ENCODE measurements at regions not wholly inside any gene's neighbourhood (a gene's known extent, or its start where the extent isn't known, plus 50 kb on each side); places are given as distances from the start of the nearest gene placed in this dataset.

- DNase-seq (ENCODE audit: low read depth, low spot score) (no peak), FAIRE-seq (no peak)
- Histone ChIP-seq H3K36me3 (ENCODE audit: control insufficient read depth in 2 of 2, extremely low read depth in 1 of 2, insufficient read depth in 2 of 2, low read length in 2 of 2) (no peaks in the 10 kb centered on the region), H3K27ac (ENCODE audit: insufficient read depth, low read depth, low read length) (no peak overlapping the region), H3K9me3 (replicated peaks; ENCODE audit: control insufficient read depth, insufficient read depth, low read length) (no peaks in the 10 kb centered on the region), H3K4me1 (ENCODE audit: control insufficient read depth, extremely low read depth, insufficient read depth, low read length) (no peaks in the 10 kb centered on the region), H2AFZ (ENCODE audit: low read depth, low read length) (no peak overlapping the region), H3K4me3 (replicated peaks in 1 of 3; ENCODE audit: insufficient read depth in 1 of 3, low read depth in 1 of 3, low read length in 3 of 3) (no peak overlapping the region), H3K79me2 (ENCODE audit: control insufficient read depth, insufficient read depth, low read length) (no peaks in the 10 kb centered on the region), H3K4me2 (ENCODE audit: insufficient read depth, low read length) (no peak overlapping the region), H3K27me3 (ENCODE audit: control insufficient read depth in 2 of 2, insufficient read depth in 2 of 2, low read length in 2 of 2) (peaks cover 0 to 9% of the 10 kb centered on the region in 2 experiments), H4K20me1 (replicated peaks; ENCODE audit: control insufficient read depth, extremely low read depth, insufficient read depth, low read length) (no peaks in the 10 kb centered on the region), H3K9me1 (replicated peaks; ENCODE audit: control insufficient read depth, extremely low read depth, insufficient read depth, low read length) (no peaks in the 10 kb centered on the region), H3K9ac (replicated peaks; ENCODE audit: extremely low read depth, insufficient read depth, low read length) (no peak overlapping the region)
- ChIA-PET CTCF (interaction anchor here (1.2 to 2.5 kb wide), 4 partner anchors 8 to 147 kb away, joined by 3 to 13 read pairs (median 6); no protein-coding TSS in a partner anchor), POLR2A (no interaction called here)
- TF ChIP-seq, protein P1, sequence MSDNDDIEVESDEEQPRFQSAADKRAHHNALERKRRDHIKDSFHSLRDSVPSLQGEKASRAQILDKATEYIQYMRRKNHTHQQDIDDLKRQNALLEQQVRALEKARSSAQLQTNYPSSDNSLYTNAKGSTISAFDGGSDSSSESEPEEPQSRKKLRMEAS (IDR thresholded peaks at IDR 0.05; ENCODE audit: insufficient read depth, insufficient read length) = no peak
- TF ChIP-seq, protein P2, sequence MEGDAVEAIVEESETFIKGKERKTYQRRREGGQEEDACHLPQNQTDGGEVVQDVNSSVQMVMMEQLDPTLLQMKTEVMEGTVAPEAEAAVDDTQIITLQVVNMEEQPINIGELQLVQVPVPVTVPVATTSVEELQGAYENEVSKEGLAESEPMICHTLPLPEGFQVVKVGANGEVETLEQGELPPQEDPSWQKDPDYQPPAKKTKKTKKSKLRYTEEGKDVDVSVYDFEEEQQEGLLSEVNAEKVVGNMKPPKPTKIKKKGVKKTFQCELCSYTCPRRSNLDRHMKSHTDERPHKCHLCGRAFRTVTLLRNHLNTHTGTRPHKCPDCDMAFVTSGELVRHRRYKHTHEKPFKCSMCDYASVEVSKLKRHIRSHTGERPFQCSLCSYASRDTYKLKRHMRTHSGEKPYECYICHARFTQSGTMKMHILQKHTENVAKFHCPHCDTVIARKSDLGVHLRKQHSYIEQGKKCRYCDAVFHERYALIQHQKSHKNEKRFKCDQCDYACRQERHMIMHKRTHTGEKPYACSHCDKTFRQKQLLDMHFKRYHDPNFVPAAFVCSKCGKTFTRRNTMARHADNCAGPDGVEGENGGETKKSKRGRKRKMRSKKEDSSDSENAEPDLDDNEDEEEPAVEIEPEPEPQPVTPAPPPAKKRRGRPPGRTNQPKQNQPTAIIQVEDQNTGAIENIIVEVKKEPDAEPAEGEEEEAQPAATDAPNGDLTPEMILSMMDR (IDR thresholded peaks at IDR 0.05; ENCODE audit: extremely low read depth in 1 of 2, insufficient read depth in 1 of 2, low read depth in 1 of 2, low read length in 2 of 2) = no peak
- TF ChIP-seq JUN (IDR thresholded peaks at IDR 0.05; ENCODE audit: borderline replicate concordance, insufficient read depth, insufficient read length, low read depth) = no peak
- dilution Hi-C loops (cut with MboI; ENCODE audit: extremely low pct_ligation_motif_present, low sequenced_read_pairs) (no loop called here), intact Hi-C loops (cut with micrococcal nuclease) (no loop called here)
- BruUV-seq (replicated peaks) = no TSS peak
These were observed 187.9 kb upstream of the UMPS start for GRCh38 chr3:124542214-124542869.

DNA sequence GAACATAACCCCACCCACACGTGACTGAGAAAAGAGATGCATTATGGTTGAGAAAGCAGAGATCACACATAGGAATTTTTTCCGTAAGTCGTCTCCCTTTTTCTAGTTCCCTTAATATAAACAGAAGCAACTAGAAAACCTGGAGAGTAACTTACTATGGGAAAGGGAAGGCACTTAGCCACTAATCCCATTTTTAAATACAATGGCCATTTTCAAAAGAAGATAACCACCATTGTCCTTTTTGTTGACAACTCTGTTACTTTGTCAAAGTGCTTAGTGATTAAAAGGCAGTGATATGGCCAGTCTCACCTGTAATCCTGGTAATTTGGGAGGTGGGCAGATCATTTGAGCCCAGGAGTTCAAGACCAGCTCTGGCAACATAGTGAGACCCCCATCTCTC, 184.4 kb upstream of the UMPS start:
- no peaks in the 10 kb centered on the region for H3K9me1 ChIP-seq (replicated peaks; ENCODE audit: control insufficient read depth, extremely low read depth, insufficient read depth, low read length)
- dilution Hi-C loops (cut with MboI; ENCODE audit: extremely low pct_ligation_motif_present, low sequenced_read_pairs) (no loop called here), intact Hi-C loops (cut with micrococcal nuclease) (no loop called here)
- no peaks in the 10 kb centered on the region for H3K36me3 ChIP-seq (ENCODE audit: control insufficient read depth in 2 of 2, extremely low read depth in 1 of 2, insufficient read depth in 2 of 2, low read length in 2 of 2)
- no peak overlapping the region for H3K27ac ChIP-seq (ENCODE audit: insufficient read depth, low read depth, low read length)
- no peak overlapping the region for H3K4me2 ChIP-seq (ENCODE audit: insufficient read depth, low read length)
- no peak overlapping the region for H2AFZ ChIP-seq (ENCODE audit: low read depth, low read length)
- no TSS peak for BruUV-seq (replicated peaks)
- H4K20me1 ChIP-seq (replicated peaks; ENCODE audit: control insufficient read depth, extremely low read depth, insufficient read depth, low read length) = no peaks in the 10 kb centered on the region
- CTCF ChIA-PET = interaction anchor here (3.7 kb wide), 1 partner anchor 14 kb away, joined by 23 read pairs; no protein-coding TSS in a partner anchor
- peaks cover 0 to 5% of the 10 kb centered on the region in 2 experiments for H3K27me3 ChIP-seq (ENCODE audit: control insufficient read depth in 2 of 2, insufficient read depth in 2 of 2, low read length in 2 of 2)
- no peaks in the 10 kb centered on the region for H3K9me3 ChIP-seq (replicated peaks; ENCODE audit: control insufficient read depth, insufficient read depth, low read length)
- no peak overlapping the region for H3K9ac ChIP-seq (replicated peaks; ENCODE audit: extremely low read depth, insufficient read depth, low read length)
- H3K4me1 ChIP-seq (ENCODE audit: control insufficient read depth, extremely low read depth, insufficient read depth, low read length) = peaks cover 8% of the 10 kb centered on the region
- TF ChIP-seq MYC (IDR thresholded peaks at IDR 0.05; ENCODE audit: low read depth, low read length) (no peak), FOS (IDR thresholded peaks at IDR 0.05; ENCODE audit: borderline replicate concordance, insufficient read depth, low read length) (no peak), EZH2 (IDR thresholded peaks at IDR 0.05; ENCODE audit: borderline replicate concordance, low read depth, low read length, severe bottlenecking) (no peak), GATA2 (IDR thresholded peaks at IDR 0.05; ENCODE audit: insufficient read depth, insufficient read length, low read depth, low read length) (no peak), POLR2AphosphoS5 (IDR thresholded peaks at IDR 0.05; ENCODE audit: insufficient read depth, low read depth, low read length) (no peak), POLR2A (IDR thresholded peaks at IDR 0.05; ENCODE audit: low read depth, low read length) (no peak), JUN (IDR thresholded peaks at IDR 0.05; ENCODE audit: borderline replicate concordance, insufficient read depth, insufficient read length, low read depth) (no peak)
- TF ChIP-seq, protein P1 (IDR thresholded peaks at IDR 0.05; ENCODE audit: insufficient read depth, insufficient read length) = no peak
- TF ChIP-seq, protein P2 (IDR thresholded peaks at IDR 0.05; ENCODE audit: extremely low read depth in 1 of 2, insufficient read depth in 1 of 2, low read depth in 1 of 2, low read length in 2 of 2) = no peak
- DNase-seq (ENCODE audit: low read depth, low spot score) (no peak), FAIRE-seq (no peak)
- H3K79me2 ChIP-seq (ENCODE audit: control insufficient read depth, insufficient read depth, low read length) = no peaks in the 10 kb centered on the region
- no peak overlapping the region for H3K4me3 ChIP-seq (replicated peaks in 1 of 3; ENCODE audit: insufficient read depth in 1 of 3, low read depth in 1 of 3, low read length in 3 of 3)
- POLR2A ChIA-PET = no interaction called here
